Panc1 (cell line): ENCODE measurements at regions not wholly inside any gene's neighbourhood (a gene's known extent, or its start where the extent isn't known, plus 50 kb on each side); places are given as distances from the start of the nearest gene placed in this dataset.

Experiments used
- POLR2AphosphoS5 ChIP-seq: IDR thresholded peaks from 2 replicates; pipeline ENCODE4 v1.6.1; 2012; ENCODE audit warnings: mild to moderate bottlenecking, low read depth, low read length, moderate library complexity
- SIN3A ChIP-seq: IDR thresholded peaks from 2 replicates; pipeline ENCODE4 v1.6.1; 2012; ENCODE audit warnings: low read depth, mild to moderate bottlenecking, low read length, moderate library complexity, borderline replicate concordance; ENCODE audit not compliant: insufficient read depth
- TCF7L2 ChIP-seq: IDR thresholded peaks from 2 replicates; pipeline ENCODE4 v1.6.1; 2011; ENCODE audit warnings: mild to moderate bottlenecking, low read depth, low read length, inconsistent platforms
- TF ChIP-seq, protein P1 (sequence below): fragments of 450-650 bp; IDR thresholded peaks from 2 replicates; pipeline ENCODE4 v1.5.1; 2017; ENCODE audit warnings: mild to moderate bottlenecking
- TF ChIP-seq, protein P2 (sequence below), 2 experiments: IDR thresholded peaks; 2 replicates each; pipeline ENCODE4 v1.6.1; 2011 to 2012; ENCODE audit warnings: low read depth in 2 of 2, control low read depth in 1 of 2, low read length in 1 of 2, mild to moderate bottlenecking in 1 of 2, moderate library complexity in 1 of 2; ENCODE audit not compliant: insufficient read depth in 1 of 2

DNA sequence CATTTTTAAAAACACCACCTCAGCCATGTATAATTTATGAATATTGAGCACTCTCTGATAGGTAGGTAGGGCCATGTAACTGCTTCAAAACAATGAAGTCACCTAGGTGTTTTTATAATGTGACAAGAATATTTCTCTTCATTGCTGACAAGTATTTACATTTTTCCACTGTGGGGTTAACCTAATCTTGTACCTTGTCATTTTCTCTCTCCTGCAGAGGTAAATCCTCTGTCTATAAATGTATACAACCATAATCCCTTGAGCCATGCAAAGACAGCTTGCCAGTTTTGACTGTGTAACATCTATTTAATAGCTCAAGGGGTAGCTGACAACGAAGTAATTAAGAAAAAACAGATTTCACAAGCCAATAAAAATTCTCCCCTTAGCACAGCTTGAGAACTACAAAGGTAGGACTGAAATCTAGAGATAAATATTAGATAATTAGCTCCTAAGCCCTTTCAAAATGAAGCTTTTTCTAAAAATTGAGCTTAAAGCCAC, 137.6 kb upstream of the POGK start:
- TF ChIP-seq, protein P1, sequence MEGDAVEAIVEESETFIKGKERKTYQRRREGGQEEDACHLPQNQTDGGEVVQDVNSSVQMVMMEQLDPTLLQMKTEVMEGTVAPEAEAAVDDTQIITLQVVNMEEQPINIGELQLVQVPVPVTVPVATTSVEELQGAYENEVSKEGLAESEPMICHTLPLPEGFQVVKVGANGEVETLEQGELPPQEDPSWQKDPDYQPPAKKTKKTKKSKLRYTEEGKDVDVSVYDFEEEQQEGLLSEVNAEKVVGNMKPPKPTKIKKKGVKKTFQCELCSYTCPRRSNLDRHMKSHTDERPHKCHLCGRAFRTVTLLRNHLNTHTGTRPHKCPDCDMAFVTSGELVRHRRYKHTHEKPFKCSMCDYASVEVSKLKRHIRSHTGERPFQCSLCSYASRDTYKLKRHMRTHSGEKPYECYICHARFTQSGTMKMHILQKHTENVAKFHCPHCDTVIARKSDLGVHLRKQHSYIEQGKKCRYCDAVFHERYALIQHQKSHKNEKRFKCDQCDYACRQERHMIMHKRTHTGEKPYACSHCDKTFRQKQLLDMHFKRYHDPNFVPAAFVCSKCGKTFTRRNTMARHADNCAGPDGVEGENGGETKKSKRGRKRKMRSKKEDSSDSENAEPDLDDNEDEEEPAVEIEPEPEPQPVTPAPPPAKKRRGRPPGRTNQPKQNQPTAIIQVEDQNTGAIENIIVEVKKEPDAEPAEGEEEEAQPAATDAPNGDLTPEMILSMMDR = no peak
- TF ChIP-seq POLR2AphosphoS5 = no peak
- TF ChIP-seq SIN3A = no peak
- TF ChIP-seq, protein P2, sequence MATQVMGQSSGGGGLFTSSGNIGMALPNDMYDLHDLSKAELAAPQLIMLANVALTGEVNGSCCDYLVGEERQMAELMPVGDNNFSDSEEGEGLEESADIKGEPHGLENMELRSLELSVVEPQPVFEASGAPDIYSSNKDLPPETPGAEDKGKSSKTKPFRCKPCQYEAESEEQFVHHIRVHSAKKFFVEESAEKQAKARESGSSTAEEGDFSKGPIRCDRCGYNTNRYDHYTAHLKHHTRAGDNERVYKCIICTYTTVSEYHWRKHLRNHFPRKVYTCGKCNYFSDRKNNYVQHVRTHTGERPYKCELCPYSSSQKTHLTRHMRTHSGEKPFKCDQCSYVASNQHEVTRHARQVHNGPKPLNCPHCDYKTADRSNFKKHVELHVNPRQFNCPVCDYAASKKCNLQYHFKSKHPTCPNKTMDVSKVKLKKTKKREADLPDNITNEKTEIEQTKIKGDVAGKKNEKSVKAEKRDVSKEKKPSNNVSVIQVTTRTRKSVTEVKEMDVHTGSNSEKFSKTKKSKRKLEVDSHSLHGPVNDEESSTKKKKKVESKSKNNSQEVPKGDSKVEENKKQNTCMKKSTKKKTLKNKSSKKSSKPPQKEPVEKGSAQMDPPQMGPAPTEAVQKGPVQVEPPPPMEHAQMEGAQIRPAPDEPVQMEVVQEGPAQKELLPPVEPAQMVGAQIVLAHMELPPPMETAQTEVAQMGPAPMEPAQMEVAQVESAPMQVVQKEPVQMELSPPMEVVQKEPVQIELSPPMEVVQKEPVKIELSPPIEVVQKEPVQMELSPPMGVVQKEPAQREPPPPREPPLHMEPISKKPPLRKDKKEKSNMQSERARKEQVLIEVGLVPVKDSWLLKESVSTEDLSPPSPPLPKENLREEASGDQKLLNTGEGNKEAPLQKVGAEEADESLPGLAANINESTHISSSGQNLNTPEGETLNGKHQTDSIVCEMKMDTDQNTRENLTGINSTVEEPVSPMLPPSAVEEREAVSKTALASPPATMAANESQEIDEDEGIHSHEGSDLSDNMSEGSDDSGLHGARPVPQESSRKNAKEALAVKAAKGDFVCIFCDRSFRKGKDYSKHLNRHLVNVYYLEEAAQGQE (IDR thresholded peaks at IDR 0.05; ENCODE audit: insufficient read depth in 1 of 2, low read depth in 2 of 2, low read length in 1 of 2) = no peak
- no peak for TF ChIP-seq TCF7L2
